ENCODE measurements at regions not wholly inside any gene's neighbourhood (a gene's known extent, or its start where the extent isn't known, plus 50 kb on each side); places are given as distances from the start of the nearest gene placed in this dataset.

DNA sequence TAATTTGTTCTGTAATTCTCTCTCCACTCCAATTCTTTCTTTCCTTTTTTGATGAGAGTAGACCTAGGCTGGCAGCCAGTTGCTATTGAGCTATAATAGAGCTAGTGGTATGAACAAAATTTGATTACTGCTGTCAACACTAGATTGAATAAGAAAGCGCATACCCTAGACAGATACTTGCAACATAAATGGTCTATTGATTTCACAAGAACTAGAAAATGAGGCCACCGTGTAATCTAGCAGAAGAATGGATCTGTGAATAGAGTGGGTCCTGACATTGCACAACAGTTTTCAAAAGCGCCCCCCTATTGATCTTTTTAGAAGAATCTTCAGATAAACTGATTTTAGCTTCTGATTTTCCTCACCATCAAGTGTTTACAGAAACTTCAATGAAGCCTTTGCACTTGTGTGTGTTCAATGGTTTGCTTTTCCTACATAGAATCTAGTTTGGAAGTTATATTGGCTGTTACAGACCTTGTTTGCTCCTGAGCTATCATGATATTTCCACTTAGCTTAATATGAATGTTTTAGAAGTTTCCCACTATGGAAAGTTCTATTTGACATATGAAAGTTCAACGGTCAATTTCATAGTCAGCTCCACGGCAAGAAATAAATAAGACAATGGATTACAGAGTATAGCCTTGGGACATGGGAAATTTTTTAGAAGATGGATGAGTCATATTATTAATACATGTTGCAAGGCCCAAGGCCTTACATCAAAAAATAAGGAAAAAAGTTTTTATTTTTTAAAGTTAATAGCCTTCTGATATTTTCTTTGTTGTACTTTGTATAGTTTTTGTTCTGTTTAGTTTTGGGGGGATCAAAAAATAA is 55.6 kb downstream of the UTRN start (continued):
- TF ChIP-seq ZMYM4 (CRISPR knock-in tag; IDR thresholded peaks at IDR 0.05), result peak; percentile 37; the same call in 1 of the 2 replicates
- peak; percentile 97 for TF ChIP-seq ISL2 (CRISPR knock-in tag; IDR thresholded peaks at IDR 0.05)
- TF ChIP-seq TRIM24 (CRISPR knock-in tag; IDR thresholded peaks at IDR 0.05), result 0 out of 2 replicates have a peak, but pooled peaks have one; percentile 13
- TF ChIP-seq, protein P1, sequence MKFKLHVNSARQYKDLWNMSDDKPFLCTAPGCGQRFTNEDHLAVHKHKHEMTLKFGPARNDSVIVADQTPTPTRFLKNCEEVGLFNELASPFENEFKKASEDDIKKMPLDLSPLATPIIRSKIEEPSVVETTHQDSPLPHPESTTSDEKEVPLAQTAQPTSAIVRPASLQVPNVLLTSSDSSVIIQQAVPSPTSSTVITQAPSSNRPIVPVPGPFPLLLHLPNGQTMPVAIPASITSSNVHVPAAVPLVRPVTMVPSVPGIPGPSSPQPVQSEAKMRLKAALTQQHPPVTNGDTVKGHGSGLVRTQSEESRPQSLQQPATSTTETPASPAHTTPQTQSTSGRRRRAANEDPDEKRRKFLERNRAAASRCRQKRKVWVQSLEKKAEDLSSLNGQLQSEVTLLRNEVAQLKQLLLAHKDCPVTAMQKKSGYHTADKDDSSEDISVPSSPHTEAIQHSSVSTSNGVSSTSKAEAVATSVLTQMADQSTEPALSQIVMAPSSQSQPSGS (CRISPR knock-in tag; IDR thresholded peaks at IDR 0.05), result 0 out of 2 replicates have a peak, but pooled peaks have one; percentile 53
- peak; percentile 46; the same call in 1 of the 2 replicates for TF ChIP-seq THAP11 (CRISPR knock-in tag; IDR thresholded peaks at IDR 0.05)
- TF ChIP-seq CEBPG (CRISPR knock-in tag; IDR thresholded peaks at IDR 0.05), result peak; percentile 94
- peak; percentile 52; the same call in 1 of the 2 replicates for TF ChIP-seq CBFB (CRISPR knock-in tag; IDR thresholded peaks at IDR 0.05)
- 0 out of 2 replicates have a peak, but pooled peaks have one; percentile 26 for TF ChIP-seq KDM6A (CRISPR knock-in tag; IDR thresholded peaks at IDR 0.05; ENCODE audit: low read depth)
- TF ChIP-seq, protein P2, sequence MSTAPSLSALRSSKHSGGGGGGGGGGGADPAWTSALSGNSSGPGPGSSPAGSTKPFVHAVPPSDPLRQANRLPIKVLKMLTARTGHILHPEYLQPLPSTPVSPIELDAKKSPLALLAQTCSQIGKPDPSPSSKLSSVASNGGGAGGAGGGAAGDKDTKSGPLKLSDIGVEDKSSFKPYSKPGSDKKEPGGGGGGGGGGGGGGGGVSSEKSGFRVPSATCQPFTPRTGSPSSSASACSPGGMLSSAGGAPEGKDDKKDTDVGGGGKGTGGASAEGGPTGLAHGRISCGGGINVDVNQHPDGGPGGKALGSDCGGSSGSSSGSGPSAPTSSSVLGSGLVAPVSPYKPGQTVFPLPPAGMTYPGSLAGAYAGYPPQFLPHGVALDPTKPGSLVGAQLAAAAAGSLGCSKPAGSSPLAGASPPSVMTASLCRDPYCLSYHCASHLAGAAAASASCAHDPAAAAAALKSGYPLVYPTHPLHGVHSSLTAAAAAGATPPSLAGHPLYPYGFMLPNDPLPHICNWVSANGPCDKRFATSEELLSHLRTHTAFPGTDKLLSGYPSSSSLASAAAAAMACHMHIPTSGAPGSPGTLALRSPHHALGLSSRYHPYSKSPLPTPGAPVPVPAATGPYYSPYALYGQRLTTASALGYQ (CRISPR knock-in tag; IDR thresholded peaks at IDR 0.05), result peak; percentile 76
- TF ChIP-seq ZNF382 (CRISPR knock-in tag; IDR thresholded peaks at IDR 0.05; ENCODE audit: borderline replicate concordance), result no peak
- TF ChIP-seq, protein P3, sequence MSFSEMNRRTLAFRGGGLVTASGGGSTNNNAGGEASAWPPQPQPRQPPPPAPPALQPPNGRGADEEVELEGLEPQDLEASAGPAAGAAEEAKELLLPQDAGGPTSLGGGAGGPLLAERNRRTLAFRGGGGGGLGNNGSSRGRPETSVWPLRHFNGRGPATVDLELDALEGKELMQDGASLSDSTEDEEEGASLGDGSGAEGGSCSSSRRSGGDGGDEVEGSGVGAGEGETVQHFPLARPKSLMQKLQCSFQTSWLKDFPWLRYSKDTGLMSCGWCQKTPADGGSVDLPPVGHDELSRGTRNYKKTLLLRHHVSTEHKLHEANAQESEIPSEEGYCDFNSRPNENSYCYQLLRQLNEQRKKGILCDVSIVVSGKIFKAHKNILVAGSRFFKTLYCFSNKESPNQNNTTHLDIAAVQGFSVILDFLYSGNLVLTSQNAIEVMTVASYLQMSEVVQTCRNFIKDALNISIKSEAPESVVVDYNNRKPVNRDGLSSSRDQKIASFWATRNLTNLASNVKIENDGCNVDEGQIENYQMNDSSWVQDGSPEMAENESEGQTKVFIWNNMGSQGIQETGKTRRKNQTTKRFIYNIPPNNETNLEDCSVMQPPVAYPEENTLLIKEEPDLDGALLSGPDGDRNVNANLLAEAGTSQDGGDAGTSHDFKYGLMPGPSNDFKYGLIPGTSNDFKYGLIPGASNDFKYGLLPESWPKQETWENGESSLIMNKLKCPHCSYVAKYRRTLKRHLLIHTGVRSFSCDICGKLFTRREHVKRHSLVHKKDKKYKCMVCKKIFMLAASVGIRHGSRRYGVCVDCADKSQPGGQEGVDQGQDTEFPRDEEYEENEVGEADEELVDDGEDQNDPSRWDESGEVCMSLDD (CRISPR knock-in tag; IDR thresholded peaks at IDR 0.05; ENCODE audit: borderline replicate concordance), result peak; percentile 55; the same call in 1 of the 2 replicates
- peak; percentile 70; the same call in 1 of the 2 replicates for TF ChIP-seq ELF4 (CRISPR knock-in tag; IDR thresholded peaks at IDR 0.05; ENCODE audit: borderline replicate concordance)
- no peak for TF ChIP-seq ETV6 (CRISPR knock-in tag; conservative IDR thresholded peaks at IDR 0.05)
- no peak for TF ChIP-seq SP1 (IDR thresholded peaks at IDR 0.05)
- no peak for TF ChIP-seq SP1 (CRISPR knock-in tag; IDR thresholded peaks at IDR 0.05)
- TF ChIP-seq KLF16 (CRISPR knock-in tag; IDR thresholded peaks at IDR 0.05), result peak in 1 of 2 experiments; percentile 73; a peak in 1 of 4 replicates
- TF ChIP-seq RARA (CRISPR knock-in tag; IDR thresholded peaks at IDR 0.05), result peak; percentile 23; the same call in 1 of the 2 replicates
- peak; percentile 33 for TF ChIP-seq ASH2L (IDR thresholded peaks at IDR 0.05; ENCODE audit: insufficient read length, low read depth, low read length)
- TF ChIP-seq ZNF781 (CRISPR knock-in tag; IDR thresholded peaks at IDR 0.05; ENCODE audit: borderline replicate concordance, not compliant biosample characterization), result no peak
- peak; percentile 83 for TF ChIP-seq BCL6 (CRISPR knock-in tag; IDR thresholded peaks at IDR 0.05)
- 0 out of 2 replicates have a peak, but pooled peaks have one; percentile 56 for TF ChIP-seq NAIF1 (CRISPR knock-in tag; IDR thresholded peaks at IDR 0.05; ENCODE audit: borderline replicate concordance)
- peak; percentile 85 for TF ChIP-seq NFIC (IDR thresholded peaks at IDR 0.05; ENCODE audit: low read length)
- peak; percentile 83 for TF ChIP-seq GATA4 (IDR thresholded peaks at IDR 0.05; ENCODE audit: borderline replicate concordance, low read depth)
- TF ChIP-seq SETDB1 (CRISPR knock-in tag; IDR thresholded peaks at IDR 0.05; ENCODE audit: borderline replicate concordance), result no peak
- TF ChIP-seq CREM (IDR thresholded peaks at IDR 0.05), result peak; percentile 86
- TF ChIP-seq CREM (CRISPR knock-in tag; IDR thresholded peaks at IDR 0.05), result no peak

Measured in HepG2 (cell line).